HG03521 (cell line): ENCODE measurements at regions not wholly inside any gene's neighbourhood (a gene's known extent, or its start where the extent isn't known, plus 50 kb on each side); places are given as distances from the start of the nearest gene placed in this dataset.
"Not testable (repeated sequence)": the region's sequence is repeated elsewhere in the genome, so short reads cannot be mapped to it uniquely, and the experiment has no call there.

Source experiments
- ATAC-seq: cut with Tn5 transposase; IDR thresholded peaks from one replicate; pipeline ENCODE4 v1.9.1; 2021; ENCODE audit warnings: mild to moderate bottlenecking, moderate library complexity; ENCODE audit not compliant: unreplicated experiment

GRCh38 chr14:105909046-105909827 is 382.9 kb downstream of the TMEM121 start:
- ATAC-seq = no peak

GRCh38 chr14:105909828-105910120 is 383.4 kb downstream of the TMEM121 start:
- ATAC-seq = not testable (repeated sequence)

- no peak for ATAC-seq
Measured at GRCh38 chr14:105910426-105910825, 384.0 kb downstream of the TMEM121 start.

GRCh38 chr14:105911006-105911847 is 384.8 kb downstream of the TMEM121 start:
- ATAC-seq = no peak

- ATAC-seq = not testable (repeated sequence)
Measured at GRCh38 chr14:105911848-105912292, 385.5 kb downstream of the TMEM121 start.

- no peak for ATAC-seq
Measured at GRCh38 chr14:105912641-105913180, 386.3 kb downstream of the TMEM121 start.

GRCh38 chr14:105913221-105913620 is 386.8 kb downstream of the TMEM121 start:
- no peak for ATAC-seq

- no peak for ATAC-seq
Measured at GRCh38 chr14:105913861-105914260, 387.5 kb downstream of the TMEM121 start.

GRCh38 chr14:105914281-105914680 is 387.9 kb downstream of the TMEM121 start:
- not testable (repeated sequence) for ATAC-seq

GRCh38 chr14:105914738-105915385 is 388.5 kb downstream of the TMEM121 start:
- ATAC-seq = no peak

GRCh38 chr14:105915546-105915945 is 389.2 kb downstream of the TMEM121 start:
- ATAC-seq = not testable (repeated sequence)

- not testable (repeated sequence) for ATAC-seq
Measured at GRCh38 chr14:105917136-105917932, 391.0 kb downstream of the TMEM121 start.

- ATAC-seq = no peak
Measured at GRCh38 chr14:105917933-105918436, 391.6 kb downstream of the TMEM121 start.

GRCh38 chr14:105918496-105919262 is 392.3 kb downstream of the TMEM121 start:
- no peak for ATAC-seq

GRCh38 chr14:105919458-105920150 is 393.2 kb downstream of the TMEM121 start:
- ATAC-seq = no peak

- ATAC-seq = not testable (repeated sequence)
Measured at GRCh38 chr14:105920151-105920700, 393.8 kb downstream of the TMEM121 start.

- ATAC-seq = not testable (repeated sequence)
Measured at GRCh38 chr14:105920803-105921755, 394.7 kb downstream of the TMEM121 start.
